HAP-1 (cell line): ENCODE measurements at regions not wholly inside any gene's neighbourhood (a gene's known extent, or its start where the extent isn't known, plus 50 kb on each side); places are given as distances from the start of the nearest gene placed in this dataset.

Experiments
- DNase-seq, 2 experiments: peaks; one replicate each; pipeline ENCODE4 v3.0.0-alpha.2; 2016 to 2020; ENCODE audit warnings: low spot score in 2 of 2
- H3K27me3 ChIP-seq: fragments of 250-450 bp; sonication (Bioruptor Pico); 2 replicates; pipeline ENCODE4 v1.5.1; 2020; ENCODE audit warnings: low read depth, mild to moderate bottlenecking, moderate library complexity
- H3K36me3 ChIP-seq: fragments of 250-450 bp; sonication (Bioruptor Pico); replicated peaks from 2 replicates; pipeline ENCODE4 v1.5.1; 2020; ENCODE audit warnings: mild to moderate bottlenecking
- H3K4me1 ChIP-seq: fragments of 250-450 bp; sonication (Bioruptor Pico); 2 replicates; pipeline ENCODE4 v1.5.1; 2020; ENCODE audit warnings: mild to moderate bottlenecking
- H3K4me3 ChIP-seq: fragments of 250-450 bp; sonication (Bioruptor Pico); 2 replicates; pipeline ENCODE4 v1.5.1; 2020; ENCODE audit warnings: mild to moderate bottlenecking, moderate library complexity
- H3K9me3 ChIP-seq: fragments of 250-450 bp; sonication (Bioruptor Pico); 2 replicates; pipeline ENCODE4 v1.5.1; 2020; ENCODE audit warnings: mild to moderate bottlenecking, moderate library complexity
- in situ Hi-C: fragments of 300-500 bp; cut with MboI; formaldehyde crosslinking; loops from 3 replicates; pipeline ENCODE4 v1.14.3; 2020; ENCODE audit warnings: low sequenced_read_pairs, inconsistent platforms, mixed read lengths

DNA sequence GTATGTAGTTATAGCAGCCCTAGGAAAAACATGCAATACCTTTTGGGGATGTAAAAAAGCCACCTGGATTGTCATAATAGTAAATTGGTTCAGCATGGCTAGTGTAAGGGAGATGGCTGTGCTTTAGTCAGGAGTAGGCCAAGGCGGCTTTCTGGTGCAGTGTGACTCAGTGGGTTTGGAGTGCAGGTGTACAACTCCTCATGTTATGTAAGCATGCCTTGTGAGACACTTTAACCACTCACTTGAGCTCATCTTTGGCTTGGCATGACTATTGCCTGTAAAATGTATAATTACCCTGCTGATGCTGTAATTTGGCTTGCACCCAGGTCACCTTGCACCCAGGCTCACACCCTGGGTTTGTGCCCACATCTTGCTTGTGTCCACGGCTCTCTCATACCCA lies 239.2 kb upstream of the GLI3 start:
- Histone ChIP-seq H3K4me3 (no peak overlapping the region), H3K27me3 (peaks cover 7% of the 10 kb centered on the region), H3K36me3 (no peaks in the 10 kb centered on the region), H3K4me1 (no peaks in the 10 kb centered on the region), H3K9me3 (no peaks in the 10 kb centered on the region)
- no peak for DNase-seq
- in situ Hi-C loops: no loop called here

DNA sequence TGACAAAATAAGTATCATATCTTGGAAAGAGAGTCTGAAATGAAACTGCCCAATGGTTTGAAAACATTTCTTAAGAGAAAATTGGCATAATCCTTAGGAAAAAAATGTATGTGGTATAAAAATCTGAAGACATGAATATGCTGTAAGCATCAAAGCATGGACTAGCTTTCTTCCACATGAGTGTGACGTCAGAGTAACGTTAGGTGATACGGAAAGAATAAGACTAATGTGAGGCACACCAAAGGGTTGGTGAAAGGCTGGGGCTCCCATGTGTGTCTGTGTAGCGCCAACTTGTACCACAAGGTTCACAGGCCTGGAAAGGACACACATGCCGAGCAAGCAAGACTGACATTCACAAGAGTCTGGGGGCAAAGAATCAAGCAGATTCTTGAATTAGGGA lies 238.1 kb upstream of the GLI3 start:
- Histone ChIP-seq H3K36me3 (no peaks in the 10 kb centered on the region), H3K9me3 (no peaks in the 10 kb centered on the region), H3K4me1 (no peaks in the 10 kb centered on the region), H3K27me3 (peaks cover 7% of the 10 kb centered on the region), H3K4me3 (no peak overlapping the region)
- in situ Hi-C loops: no loop called here
- no peak for DNase-seq

DNA sequence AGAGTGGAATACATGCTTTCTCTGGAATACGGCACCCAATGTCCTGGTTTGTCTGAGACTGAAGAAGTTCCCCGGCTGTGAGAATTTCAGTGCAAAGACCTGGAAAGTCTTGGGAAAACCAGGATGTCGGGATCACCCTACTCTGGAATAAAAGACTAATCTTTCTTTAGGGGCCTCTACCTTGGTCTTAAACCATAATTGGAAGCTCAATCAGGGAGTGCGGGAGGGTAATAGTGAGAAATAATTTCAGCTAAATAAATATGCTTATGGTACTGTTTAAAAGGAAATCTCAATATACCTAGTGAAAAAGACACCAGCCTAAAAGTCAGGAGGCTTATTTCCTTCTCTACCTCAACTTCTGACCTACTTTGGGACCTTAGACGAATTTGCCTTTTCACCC lies 236.1 kb upstream of the GLI3 start:
- Histone ChIP-seq H3K4me3 (no peak overlapping the region), H3K36me3 (no peaks in the 10 kb centered on the region), H3K27me3 (peaks cover 7% of the 10 kb centered on the region), H3K4me1 (no peaks in the 10 kb centered on the region), H3K9me3 (no peaks in the 10 kb centered on the region)
- DNase-seq: no peak
- in situ Hi-C loops: no loop called here

DNA sequence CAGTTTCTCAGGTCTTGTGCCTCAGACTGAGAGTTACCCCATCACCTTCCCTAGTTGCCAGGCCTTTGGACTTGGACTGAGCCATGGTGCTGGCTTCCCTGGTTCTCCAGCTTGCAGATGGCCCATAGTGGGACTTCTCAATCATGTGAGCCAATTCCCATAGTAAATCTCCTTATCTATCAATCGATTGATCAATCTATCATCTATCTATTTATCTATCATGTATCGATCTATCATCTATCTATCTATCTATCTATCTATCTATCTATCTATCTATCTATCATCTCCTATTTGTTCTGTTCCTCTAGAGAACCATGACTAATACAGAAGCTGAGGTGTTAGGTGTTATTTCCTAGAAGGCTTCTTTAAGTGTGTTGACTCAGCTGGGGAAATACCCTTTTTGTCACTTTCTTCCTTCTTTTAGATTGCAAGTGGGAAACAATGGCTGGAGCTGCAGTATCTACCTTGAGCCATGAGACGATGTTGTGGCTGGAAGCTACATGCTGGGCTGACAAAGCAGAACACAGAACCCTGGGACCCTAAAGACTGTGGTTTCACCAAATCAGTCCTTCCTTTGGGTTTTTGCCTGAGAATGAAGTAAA lies 234.7 kb upstream of the GLI3 start:
- no peak overlapping the region for H3K4me3 ChIP-seq
- in situ Hi-C loops: no loop called here

DNA sequence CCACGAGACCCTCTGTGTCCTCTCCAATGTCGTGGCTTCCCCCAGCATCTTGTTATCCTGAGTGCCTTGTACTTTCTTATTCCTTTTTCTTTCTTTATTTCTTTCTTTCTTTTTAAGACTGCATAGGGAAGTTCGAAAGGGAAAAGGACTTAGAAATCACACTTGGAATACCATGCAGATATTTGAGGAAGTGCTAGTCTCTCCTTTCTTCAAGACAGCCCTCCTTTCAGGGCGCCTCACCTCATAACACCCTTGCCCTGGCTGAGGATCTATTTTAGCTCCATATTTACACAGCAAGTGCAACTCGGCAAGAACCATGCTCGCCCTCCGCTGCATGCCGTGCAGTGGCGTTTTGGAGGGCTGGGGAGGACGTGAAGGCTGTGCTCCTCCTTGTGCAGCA lies 232.3 kb upstream of the GLI3 start:
- in situ Hi-C loops: no loop called here
- no peaks in the 10 kb centered on the region for H3K4me1 ChIP-seq
- H3K27me3 ChIP-seq: peaks cover 7% of the 10 kb centered on the region
- H3K4me3 ChIP-seq: no peak overlapping the region
- H3K36me3 ChIP-seq: no peaks in the 10 kb centered on the region
- no peaks in the 10 kb centered on the region for H3K9me3 ChIP-seq
- DNase-seq: peak in 1 of 2 experiments; percentile 68

More for the DNA sequence above, 234.7 kb upstream of the GLI3 start:
- Histone ChIP-seq H3K4me1 (no peaks in the 10 kb centered on the region), H3K9me3 (no peaks in the 10 kb centered on the region), H3K36me3 (no peaks in the 10 kb centered on the region), H3K27me3 (peaks cover 7% of the 10 kb centered on the region)
- no peak for DNase-seq

DNA sequence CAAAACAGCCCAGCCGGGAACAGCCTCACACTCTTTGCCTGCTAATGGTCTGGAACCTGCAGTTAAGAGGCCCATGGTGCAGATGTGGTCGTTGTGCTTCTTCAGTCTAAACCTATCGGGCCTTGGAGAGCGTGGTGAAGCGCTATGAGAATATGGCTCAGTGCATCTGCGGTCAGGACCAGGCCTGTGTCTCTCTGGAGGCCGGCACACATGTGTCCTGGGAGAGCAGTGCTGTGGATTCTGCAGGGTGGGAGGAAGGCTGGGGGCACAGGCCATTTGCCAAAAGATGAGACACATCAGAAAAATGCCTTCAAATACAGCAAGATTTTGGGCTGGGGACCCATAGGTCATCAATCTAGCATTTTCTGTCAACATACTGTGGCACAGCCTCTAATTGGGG lies 231.5 kb upstream of the GLI3 start:
- no peaks in the 10 kb centered on the region for H3K4me1 ChIP-seq
- in situ Hi-C loops: no loop called here
- peaks cover 4% of the 10 kb centered on the region; the same call in 1 of the 2 replicates for H3K27me3 ChIP-seq
- H3K9me3 ChIP-seq: no peaks in the 10 kb centered on the region
- H3K4me3 ChIP-seq: no peak overlapping the region
- no peak for DNase-seq
- H3K36me3 ChIP-seq: no peaks in the 10 kb centered on the region

DNA sequence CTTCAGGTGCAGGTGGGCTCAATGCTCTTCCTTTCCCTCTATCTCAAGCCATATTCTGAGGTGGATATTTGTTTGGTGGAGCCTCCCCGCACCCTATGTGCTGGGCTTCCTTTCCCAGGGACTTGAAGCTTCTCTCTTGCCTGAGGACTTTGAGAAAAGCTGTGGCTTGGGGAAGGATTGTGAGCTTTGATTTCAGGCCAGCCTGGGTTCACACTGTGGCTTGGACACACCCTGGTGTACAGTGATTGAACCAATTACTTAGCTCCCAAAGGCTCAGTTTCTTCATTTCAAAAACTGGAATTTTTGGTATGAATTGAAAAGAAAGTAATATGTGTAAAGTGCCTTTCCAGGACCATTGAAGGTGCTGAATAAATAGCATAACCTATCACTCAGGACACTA lies 224.5 kb upstream of the GLI3 start:
- H3K4me1 ChIP-seq: no peaks in the 10 kb centered on the region
- DNase-seq: no peak
- in situ Hi-C loops: no loop called here
- no peaks in the 10 kb centered on the region for H3K9me3 ChIP-seq
- no peak overlapping the region for H3K4me3 ChIP-seq
- no peaks in the 10 kb centered on the region for H3K27me3 ChIP-seq
- no peaks in the 10 kb centered on the region for H3K36me3 ChIP-seq

DNA sequence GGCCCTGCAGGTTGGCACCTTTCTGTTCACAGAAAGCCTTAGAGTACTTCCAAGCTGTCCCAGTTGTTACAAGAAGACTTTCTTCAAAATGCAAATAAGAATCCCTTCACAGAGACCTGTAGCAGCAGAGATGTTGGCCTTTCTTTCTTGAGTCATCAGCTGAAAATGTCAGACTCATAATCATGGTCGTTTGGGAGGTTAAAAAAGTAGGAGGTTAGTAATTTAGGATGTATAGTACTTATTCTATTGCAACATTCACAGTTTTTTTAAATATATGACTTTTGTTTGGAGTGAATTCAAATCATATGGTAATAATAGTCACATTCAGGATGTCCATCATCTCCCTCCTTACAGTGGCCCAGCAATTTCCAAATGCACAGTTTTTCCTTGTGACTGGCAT lies 223.9 kb upstream of the GLI3 start:
- DNase-seq: no peak
- Histone ChIP-seq H3K27me3 (no peaks in the 10 kb centered on the region), H3K4me3 (no peak overlapping the region), H3K36me3 (no peaks in the 10 kb centered on the region), H3K9me3 (no peaks in the 10 kb centered on the region), H3K4me1 (no peaks in the 10 kb centered on the region)
- in situ Hi-C loops: no loop called here

DNA sequence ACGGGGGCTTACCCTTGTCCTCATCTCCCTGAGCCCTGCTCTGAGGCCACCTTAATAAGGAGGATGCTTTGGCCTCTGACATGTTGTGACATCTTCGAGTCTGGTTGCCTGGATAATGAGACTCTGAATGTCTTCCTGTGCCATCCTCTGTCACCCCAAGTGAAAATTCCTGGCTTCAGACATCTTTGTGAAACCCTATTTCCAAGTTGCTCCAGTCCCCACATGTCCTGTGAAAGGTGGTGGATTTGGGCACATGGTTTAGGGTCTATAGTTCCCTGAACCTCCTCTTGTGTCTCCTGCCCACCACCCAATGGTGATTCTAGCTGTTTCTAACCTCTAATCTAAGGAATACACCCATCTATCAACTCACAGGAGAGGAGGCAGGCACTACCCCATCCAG lies 223.1 kb upstream of the GLI3 start:
- Histone ChIP-seq H3K9me3 (no peaks in the 10 kb centered on the region), H3K4me3 (no peak overlapping the region), H3K4me1 (no peaks in the 10 kb centered on the region), H3K27me3 (no peaks in the 10 kb centered on the region), H3K36me3 (no peaks in the 10 kb centered on the region)
- DNase-seq: no peak
- in situ Hi-C loops: no loop called here

DNA sequence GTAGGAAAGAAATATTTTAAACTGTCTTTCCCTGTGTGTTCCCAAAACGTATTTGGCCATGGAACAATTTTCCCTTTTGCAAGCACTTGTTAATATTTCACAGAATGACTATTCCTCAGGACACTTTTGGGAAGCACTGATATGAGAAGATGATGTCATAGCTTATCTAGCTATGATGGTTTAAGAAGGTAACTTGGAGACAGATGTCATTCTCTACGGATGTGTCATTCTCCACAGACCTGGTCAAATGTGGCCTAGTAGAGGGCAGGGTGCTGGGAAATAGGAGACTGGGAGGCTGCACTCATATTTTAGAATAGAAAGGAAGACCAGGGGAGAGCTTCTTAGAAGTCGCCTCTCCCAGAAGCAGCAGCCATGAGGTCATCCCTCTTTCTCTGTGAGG lies 220.7 kb upstream of the GLI3 start:
- in situ Hi-C loops: no loop called here
- Histone ChIP-seq H3K4me3 (no peak overlapping the region), H3K27me3 (no peaks in the 10 kb centered on the region), H3K4me1 (no peaks in the 10 kb centered on the region), H3K9me3 (no peaks in the 10 kb centered on the region), H3K36me3 (no peaks in the 10 kb centered on the region)
- DNase-seq: no peak

DNA sequence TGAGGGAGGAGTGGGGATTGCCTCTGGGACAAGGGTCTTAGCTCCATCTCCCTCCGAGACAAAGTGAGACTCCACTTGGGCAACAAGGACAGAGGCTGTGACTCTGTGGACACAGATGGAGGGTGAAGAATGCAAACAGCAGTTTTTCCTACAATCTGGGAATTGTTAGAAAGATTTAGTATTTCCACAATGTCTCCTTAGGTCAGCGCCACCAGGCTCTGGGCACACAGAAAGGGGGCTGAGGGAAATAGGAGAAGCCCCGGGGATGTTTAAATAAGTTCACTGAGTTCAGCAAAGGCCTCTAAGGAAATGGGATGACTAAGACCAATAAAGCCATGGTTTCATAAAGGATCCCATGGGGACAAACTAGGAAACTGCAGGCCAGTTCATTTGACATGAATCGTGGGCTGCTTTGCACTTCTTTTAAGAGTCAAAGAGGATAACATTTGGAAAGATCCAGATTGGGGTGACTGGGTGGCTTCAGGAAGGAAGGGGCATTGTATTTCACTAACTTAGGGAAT lies 219.8 kb upstream of the GLI3 start:
- no peak overlapping the region for H3K4me3 ChIP-seq
- in situ Hi-C loops: no loop called here
- no peak for DNase-seq
- no peaks in the 10 kb centered on the region for H3K27me3 ChIP-seq
- H3K36me3 ChIP-seq: no peaks in the 10 kb centered on the region
- H3K4me1 ChIP-seq: no peaks in the 10 kb centered on the region
- no peaks in the 10 kb centered on the region for H3K9me3 ChIP-seq

DNA sequence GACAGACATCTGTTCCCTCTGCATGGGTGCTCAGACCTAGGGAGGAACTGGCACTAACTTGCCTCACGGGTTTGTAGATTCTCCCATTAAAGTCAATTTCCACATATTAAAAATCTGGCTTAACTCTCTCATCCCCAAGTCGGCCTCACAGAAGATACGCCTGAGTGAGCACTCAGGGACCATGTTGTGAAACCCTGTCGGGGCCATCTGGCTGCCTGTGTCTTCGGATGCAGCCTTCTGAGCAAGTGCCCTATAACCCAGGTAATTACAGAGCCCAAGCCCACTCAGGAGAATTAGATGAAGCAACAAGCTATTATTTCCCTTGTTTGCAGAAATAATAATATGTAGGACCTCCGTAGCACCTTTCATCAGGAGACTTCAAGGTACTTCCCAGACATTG lies 219.3 kb upstream of the GLI3 start:
- no peaks in the 10 kb centered on the region for H3K27me3 ChIP-seq
- H3K36me3 ChIP-seq: no peaks in the 10 kb centered on the region
- H3K4me1 ChIP-seq: no peaks in the 10 kb centered on the region
- no peak for DNase-seq
- no peak overlapping the region for H3K4me3 ChIP-seq
- in situ Hi-C loops: no loop called here
- H3K9me3 ChIP-seq: no peaks in the 10 kb centered on the region

DNA sequence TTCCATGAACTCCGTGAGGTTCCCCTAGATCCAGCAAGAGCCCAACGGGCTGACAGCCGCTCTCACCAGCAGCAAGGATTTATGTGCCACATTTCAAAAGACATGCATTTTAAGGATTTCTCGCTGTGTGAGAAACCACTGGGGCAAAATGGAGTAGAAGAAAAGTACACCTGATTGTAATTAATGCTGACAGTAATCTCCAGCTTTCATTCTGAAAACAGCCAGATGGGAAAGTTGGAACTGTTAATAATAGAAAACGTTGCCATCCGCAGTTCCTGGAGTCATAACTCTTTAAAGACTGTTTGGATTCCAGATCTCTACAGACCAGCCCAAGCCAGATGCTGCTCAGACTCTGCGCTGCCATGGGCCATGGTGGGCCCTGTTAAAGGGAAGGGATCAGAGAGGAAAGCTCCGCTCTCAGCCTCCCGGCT lies 216.9 kb upstream of the GLI3 start:
- DNase-seq: no peak
- H3K4me1 ChIP-seq: no peaks in the 10 kb centered on the region
- H3K27me3 ChIP-seq: no peaks in the 10 kb centered on the region
- H3K36me3 ChIP-seq: no peaks in the 10 kb centered on the region
- no peak overlapping the region for H3K4me3 ChIP-seq
- no peaks in the 10 kb centered on the region for H3K9me3 ChIP-seq
- in situ Hi-C loops: no loop called here

DNA sequence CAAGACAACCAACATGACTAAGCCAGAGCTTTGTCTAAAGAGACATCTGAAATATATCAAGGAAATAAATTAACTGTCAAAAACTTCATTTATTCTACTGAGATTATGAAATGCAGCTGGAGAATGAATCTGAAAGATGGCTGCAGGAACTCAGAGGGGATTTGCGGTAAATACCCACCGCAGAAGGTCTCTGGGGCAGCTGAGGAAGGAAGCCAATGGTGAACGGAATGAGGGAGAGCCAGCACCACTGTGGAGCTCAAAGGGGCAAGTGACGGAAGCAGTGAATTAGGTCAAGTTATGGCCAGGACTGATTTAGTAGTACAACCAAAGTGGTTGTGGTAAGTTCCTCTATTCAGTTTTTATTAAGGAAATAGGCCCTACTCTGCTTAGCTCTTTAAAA lies 215.3 kb upstream of the GLI3 start:
- H3K9me3 ChIP-seq: no peaks in the 10 kb centered on the region
- no peaks in the 10 kb centered on the region for H3K4me1 ChIP-seq
- in situ Hi-C loops: no loop called here
- H3K4me3 ChIP-seq: no peak overlapping the region
- no peak for DNase-seq
- no peaks in the 10 kb centered on the region for H3K27me3 ChIP-seq
- H3K36me3 ChIP-seq: no peaks in the 10 kb centered on the region

DNA sequence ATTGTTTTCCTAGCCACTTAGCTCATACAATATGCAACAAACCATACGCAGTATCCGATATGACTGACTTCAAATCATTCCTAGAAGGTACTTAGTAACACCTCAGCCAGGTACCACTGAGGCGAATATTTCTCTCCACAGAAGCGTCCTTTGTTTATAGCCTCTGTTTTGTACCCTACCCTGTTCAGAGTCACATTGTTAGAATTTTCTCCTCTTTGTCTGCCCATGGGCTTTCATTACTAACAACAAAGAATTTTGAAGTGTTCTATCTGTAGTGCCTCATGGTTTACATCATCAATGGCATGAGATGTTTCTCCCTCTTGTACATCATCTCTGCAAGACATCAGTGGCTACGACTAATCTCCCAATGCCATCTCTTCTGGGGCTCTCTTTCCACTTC lies 212.4 kb upstream of the GLI3 start:
- Histone ChIP-seq H3K27me3 (no peaks in the 10 kb centered on the region), H3K4me1 (no peaks in the 10 kb centered on the region), H3K4me3 (no peak overlapping the region), H3K9me3 (no peaks in the 10 kb centered on the region), H3K36me3 (no peaks in the 10 kb centered on the region)
- in situ Hi-C loops: no loop called here
- no peak for DNase-seq
